GM23338 (cell line): ENCODE measurements at regions not wholly inside any gene's neighbourhood (a gene's known extent, or its start where the extent isn't known, plus 50 kb on each side); places are given as distances from the start of the nearest gene placed in this dataset.
A peak's percentile ranks its signal among the peaks of the same experiment; 100 is the strongest.

Experiments used
- ATAC-seq: fragments of 200-7000 bp; cut with Tn5 transposase; 3 replicates; pipeline ENCODE4 v1.9.1; 2020
- DNase-seq: peaks from one replicate; pipeline ENCODE4 v3.0.0-alpha.2; 2015; ENCODE audit warnings: low spot score
- H2AFZ ChIP-seq: fragments of 200-600 bp; sonication (generic); 2 replicates; pipeline ENCODE4 v1.8.0; 2016; ENCODE audit warnings: antibody characterized with exemption, mild to moderate bottlenecking, moderate library complexity
- H3F3A ChIP-seq: fragments of 200-600 bp; sonication (generic); replicated peaks from 2 replicates; pipeline ENCODE4 v1.8.0; 2017; ENCODE audit warnings: antibody characterized with exemption, mixed run types, low read depth
- H3K27ac ChIP-seq: fragments of 200-600 bp; sonication (generic); 2 replicates; pipeline ENCODE4 v1.6.1; 2016; ENCODE audit warnings: low read depth
- H3K27me3 ChIP-seq: fragments of 200-600 bp; sonication (generic); 2 replicates; pipeline ENCODE4 v1.8.0; 2016; ENCODE audit warnings: mild to moderate bottlenecking, mixed run types, moderate library complexity; ENCODE audit not compliant: insufficient read depth
- H3K36me3 ChIP-seq: fragments of 200-600 bp; sonication (generic); 2 replicates; pipeline ENCODE4 v1.8.0; 2016; ENCODE audit warnings: mild to moderate bottlenecking; ENCODE audit not compliant: insufficient read depth
- H3K4me1 ChIP-seq: fragments of 200-600 bp; sonication (generic); 2 replicates; pipeline ENCODE4 v1.8.0; 2016; ENCODE audit warnings: mild to moderate bottlenecking, moderate library complexity; ENCODE audit not compliant: insufficient read depth
- H3K4me2 ChIP-seq: fragments of 200-600 bp; sonication (generic); 2 replicates; pipeline ENCODE4 v1.7.1; 2017; ENCODE audit warnings: mixed run types
- H3K4me3 ChIP-seq: fragments of 200-600 bp; sonication (generic); 2 replicates; pipeline ENCODE4 v1.6.1; 2016; ENCODE audit warnings: mixed run types
- H3K79me2 ChIP-seq: fragments of 200-600 bp; sonication (generic); replicated peaks from 2 replicates; pipeline ENCODE4 v1.8.0; 2017; ENCODE audit warnings: mild to moderate bottlenecking; ENCODE audit not compliant: insufficient read depth
- H3K9me2 ChIP-seq: fragments of 200-600 bp; sonication (generic); 2 replicates; pipeline ENCODE4 v1.8.0; 2017; ENCODE audit not compliant: insufficient read depth
- H4K20me1 ChIP-seq: fragments of 200-600 bp; sonication (generic); replicated peaks from 2 replicates; pipeline ENCODE4 v1.8.0; 2017; ENCODE audit warnings: mild to moderate bottlenecking; ENCODE audit not compliant: insufficient read depth
- H3K27ac Mint-ChIP-seq: 2 replicates; pipeline ENCODE4 v1.8.0; 2020; ENCODE audit warnings: inconsistent platforms, mild to moderate bottlenecking, moderate library complexity, mixed read lengths
- H3K27me3 Mint-ChIP-seq: 3 replicates; pipeline ENCODE4 v1.8.0; 2022; ENCODE audit warnings: low read depth, mild to moderate bottlenecking, moderate library complexity, mixed read lengths, inconsistent platforms; ENCODE audit not compliant: insufficient read depth, poor library complexity
- H3K36me3 Mint-ChIP-seq: 3 replicates; pipeline ENCODE4 v1.8.0; 2021; ENCODE audit warnings: low read depth, mild to moderate bottlenecking, inconsistent platforms, moderate library complexity, mixed read lengths
- H3K4me1 Mint-ChIP-seq: 3 replicates; pipeline ENCODE4 v1.8.0; 2020; ENCODE audit warnings: mild to moderate bottlenecking, inconsistent platforms, mixed read lengths
- H3K4me3 Mint-ChIP-seq: 3 replicates; pipeline ENCODE4 v1.8.0; 2021; ENCODE audit warnings: moderate library complexity, mild to moderate bottlenecking, inconsistent platforms, mixed read lengths
- H3K9me3 Mint-ChIP-seq: 3 replicates; pipeline ENCODE4 v1.8.0; 2020; ENCODE audit warnings: moderate library complexity, mild to moderate bottlenecking, inconsistent platforms, mixed read lengths
- ETS1 ChIP-seq: IDR thresholded peaks from 2 replicates; pipeline ENCODE4 v1.6.1; 2016; ENCODE audit warnings: antibody characterized with exemption
- EZH2 ChIP-seq: fragments of 200-600 bp; sonication (generic); IDR thresholded peaks from one replicate; pipeline ENCODE4 v1.8.0; 2017; ENCODE audit warnings: antibody characterized with exemption, mild to moderate bottlenecking, low read depth; ENCODE audit not compliant: unreplicated experiment
- NANOG ChIP-seq: IDR thresholded peaks from 2 replicates; pipeline ENCODE4 v1.6.1; 2016; ENCODE audit warnings: antibody characterized with exemption, borderline replicate concordance
- STAT1 ChIP-seq: IDR thresholded peaks from one replicate; pipeline ENCODE4 v1.6.1; 2016; ENCODE audit warnings: antibody characterized with exemption; ENCODE audit not compliant: unreplicated experiment
- ZNF114 ChIP-seq: fragments of 250-450 bp; sonication (Bioruptor Pico); IDR thresholded peaks from 2 replicates; pipeline ENCODE4 v1.5.0; 2020; ENCODE audit warnings: mild to moderate bottlenecking, moderate library complexity
- ZNF331 ChIP-seq: fragments of 250-450 bp; sonication (Bioruptor Pico); IDR thresholded peaks from 2 replicates; pipeline ENCODE4 v1.5.0; 2020; ENCODE audit warnings: low read depth, mild to moderate bottlenecking, moderate library complexity
- ZNF462 ChIP-seq: fragments of 250-450 bp; sonication (Bioruptor Pico); IDR thresholded peaks from 2 replicates; pipeline ENCODE4 v1.5.0; 2020; ENCODE audit warnings: mild to moderate bottlenecking, moderate library complexity

GRCh38 chr20:1808101-1808500 is 87.1 kb upstream of the SIRPA start:
- Histone ChIP-seq H4K20me1 (no peaks in the 10 kb centered on the region), H3F3A (peaks cover 8% of the 10 kb centered on the region; the same call in 1 of the 2 replicates), H3K36me3 (no peaks in the 10 kb centered on the region), H3K9me2 (no peaks in the 10 kb centered on the region), H3K4me3 (no peak overlapping the region), H3K79me2 (no peaks in the 10 kb centered on the region), H2AFZ (no peak overlapping the region), H3K27ac (no peak overlapping the region), H3K27me3 (peaks cover 25% of the 10 kb centered on the region), H3K4me1 (peaks cover 29% of the 10 kb centered on the region), H3K4me2 (peak overlapping the region; percentile 55; the same call in 1 of the 2 replicates)
- Mint-ChIP-seq H3K27me3 (peaks cover 28% of the 10 kb centered on the region), H3K27ac (no peak overlapping the region), H3K9me3 (no peaks in the 10 kb centered on the region), H3K36me3 (peaks cover 4% of the 10 kb centered on the region; the same call in 1 of the 3 replicates), H3K4me1 (peaks cover 58% of the 10 kb centered on the region), H3K4me3 (no peak overlapping the region)
- ATAC-seq (no peak), DNase-seq (no peak)
- no peak for TF ChIP-seq ZNF331 (CRISPR knock-in tag)
- no peak for TF ChIP-seq NANOG
- no peak for TF ChIP-seq EZH2
- no peak for TF ChIP-seq ETS1
- TF ChIP-seq ZNF114 (CRISPR knock-in tag): no peak
- TF ChIP-seq STAT1: no peak
- no peak for TF ChIP-seq ZNF462 (CRISPR knock-in tag)
